Fibroblast of upper back skin (primary cell): ENCODE measurements at regions not wholly inside any gene's neighbourhood (a gene's known extent, or its start where the extent isn't known, plus 50 kb on each side); places are given as distances from the start of the nearest gene placed in this dataset.
A peak's percentile ranks its signal among the peaks of the same experiment; 100 is the strongest.

Source experiments
- DNase-seq: peaks from one replicate; pipeline ENCODE4 v3.0.0-alpha.2; 2013

- peak; percentile 38 for DNase-seq
Observed at GRCh38 chr14:38073641-38074040, 134.1 kb upstream of the SSTR1 start.

DNA sequence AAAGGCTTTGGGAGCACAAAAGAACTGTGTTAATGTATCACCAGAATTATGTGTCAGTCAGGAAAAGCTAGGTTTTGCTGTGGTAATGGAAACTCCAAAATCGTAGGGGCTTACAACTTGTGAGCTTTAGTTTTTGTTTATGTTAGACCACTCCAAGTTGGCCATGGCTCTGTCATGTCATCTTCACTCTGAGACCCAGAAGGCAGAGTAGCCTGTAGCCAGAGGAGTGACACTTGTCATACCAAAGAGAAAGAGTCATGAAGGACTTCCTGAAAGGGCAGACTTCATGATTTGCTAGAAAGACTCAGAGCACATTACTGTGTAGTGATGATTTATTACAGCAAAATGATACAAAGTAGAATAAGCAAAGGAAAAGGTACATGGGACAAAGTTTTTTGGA is 133.6 kb upstream of the SSTR1 start:
- DNase-seq = no peak

DNA sequence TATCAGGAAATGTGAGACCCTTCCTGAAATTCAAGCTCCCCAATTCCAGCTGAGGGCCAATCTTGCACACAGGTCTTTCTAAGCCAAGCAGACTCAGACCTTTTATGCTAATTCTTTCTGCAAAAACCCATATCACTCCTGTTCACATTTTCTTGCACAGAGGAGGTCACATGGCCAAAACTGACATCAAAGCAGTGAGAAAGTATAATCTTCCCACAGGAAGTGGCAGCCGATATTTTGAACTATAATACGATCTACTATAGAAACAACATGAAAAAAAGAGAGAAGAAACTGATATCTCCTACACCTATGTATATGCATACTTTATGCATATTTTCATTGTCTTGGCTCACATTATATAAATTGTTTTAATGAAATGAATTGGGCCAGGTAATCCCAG is 132.9 kb upstream of the SSTR1 start:
- DNase-seq = no peak

- DNase-seq = no peak
Observed at GRCh38 chr14:38078393-38078792, 129.3 kb upstream of the SSTR1 start.

- DNase-seq = peak; percentile 44
Observed at GRCh38 chr14:38079268-38079667, 128.4 kb upstream of the SSTR1 start.

DNA sequence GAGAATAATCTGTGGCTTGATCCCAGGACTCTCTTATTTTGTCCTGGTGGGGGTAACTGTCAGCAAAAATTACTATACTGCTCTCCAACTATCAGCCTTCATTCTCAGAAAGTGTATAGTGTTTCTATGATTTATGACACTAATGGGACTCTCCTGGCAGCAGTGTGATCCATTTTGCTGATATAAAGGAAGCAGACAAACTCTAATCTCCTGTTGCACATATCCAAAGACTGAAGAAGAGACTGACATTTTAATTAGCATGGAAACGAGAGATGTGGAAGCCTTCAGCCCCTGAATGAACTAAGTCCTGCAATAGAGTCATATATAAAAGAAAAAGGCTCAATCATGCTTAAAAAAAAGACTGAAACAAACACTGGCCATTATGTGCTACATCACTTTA is 127.8 kb upstream of the SSTR1 start:
- DNase-seq = no peak

- DNase-seq = no peak
Observed at GRCh38 chr14:38080696-38081095, 127.0 kb upstream of the SSTR1 start.

- DNase-seq = no peak
Observed at GRCh38 chr14:38083039-38083438, 124.7 kb upstream of the SSTR1 start.

DNA sequence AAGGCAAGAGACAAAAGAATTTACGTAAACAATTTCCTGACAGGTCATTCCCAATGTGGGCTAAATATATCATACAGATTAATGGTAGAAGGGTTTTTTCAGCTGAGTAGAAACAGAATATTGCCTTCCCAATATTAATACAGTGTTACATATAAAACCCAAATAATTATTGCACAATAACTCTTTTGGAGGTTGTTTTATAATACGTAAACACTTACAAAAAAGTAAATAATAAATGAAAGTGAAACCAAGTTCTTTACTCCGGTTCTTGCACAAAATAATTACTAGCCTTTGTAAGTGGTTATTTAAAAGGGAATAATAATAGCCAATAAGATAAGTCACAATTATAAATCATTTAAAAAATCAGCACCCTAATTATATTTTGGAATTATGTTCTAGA is 118.6 kb upstream of the SSTR1 start:
- DNase-seq = no peak

- no peak for DNase-seq
Observed at GRCh38 chr14:38090506-38090905, 117.2 kb upstream of the SSTR1 start.

DNA sequence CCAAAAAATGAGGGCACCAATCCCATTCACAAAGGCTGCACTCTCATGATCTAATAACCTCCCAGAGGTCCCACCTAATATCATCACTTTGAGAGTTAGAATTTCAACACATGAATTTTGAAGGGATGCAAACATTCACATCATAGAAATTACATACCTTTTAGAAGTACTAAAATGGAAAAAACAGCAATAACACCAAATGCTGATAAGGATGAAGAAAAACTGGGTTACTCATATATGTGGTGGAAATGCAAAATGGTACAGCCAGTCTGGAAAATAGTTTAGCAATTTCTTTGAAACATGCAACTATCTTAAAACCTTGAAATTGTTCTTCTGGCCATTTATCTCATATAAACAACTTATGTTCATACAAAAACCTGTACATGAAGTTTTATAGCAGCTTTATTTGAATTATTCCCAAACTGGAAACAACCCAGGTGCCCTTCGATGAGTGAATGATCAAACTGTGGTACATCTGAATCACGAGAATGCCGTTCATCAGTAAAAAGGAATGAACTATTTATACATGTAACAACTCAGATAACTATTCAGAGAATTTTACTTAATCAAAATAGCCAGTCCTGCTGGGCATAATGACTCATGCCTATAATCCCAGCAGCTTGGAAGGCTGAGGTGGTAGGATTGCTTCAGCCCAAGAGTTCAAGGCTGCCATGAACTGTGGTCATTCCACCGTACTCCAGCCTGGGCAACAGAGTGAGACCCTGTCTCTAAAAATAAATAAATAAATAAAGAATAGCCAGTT is 109.4 kb upstream of the SSTR1 start:
- peak; percentile 86 for DNase-seq

DNA sequence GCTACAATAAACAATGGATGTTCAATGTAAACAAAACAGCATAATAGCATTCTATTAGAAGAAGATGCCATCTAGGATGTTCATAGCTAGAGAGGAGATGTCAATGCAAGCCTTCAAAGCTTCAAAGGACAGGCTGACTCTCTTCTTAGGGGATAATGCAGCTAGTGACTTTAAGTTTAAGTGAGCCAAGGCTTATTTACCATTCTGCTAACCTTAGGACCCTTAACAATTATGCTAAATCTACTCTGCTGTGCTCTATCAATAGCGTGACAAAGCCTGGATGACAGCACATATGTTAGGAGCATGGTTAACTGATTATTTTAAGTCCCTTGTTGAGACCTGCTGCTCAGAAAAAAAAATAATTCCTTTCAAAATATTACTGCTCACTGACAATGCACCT is 106.0 kb upstream of the SSTR1 start:
- no peak for DNase-seq

- no peak for DNase-seq
Observed at GRCh38 chr14:38103542-38104225, 104.0 kb upstream of the SSTR1 start.

- no peak for DNase-seq
Observed at GRCh38 chr14:38105106-38105702, 102.5 kb upstream of the SSTR1 start.

DNA sequence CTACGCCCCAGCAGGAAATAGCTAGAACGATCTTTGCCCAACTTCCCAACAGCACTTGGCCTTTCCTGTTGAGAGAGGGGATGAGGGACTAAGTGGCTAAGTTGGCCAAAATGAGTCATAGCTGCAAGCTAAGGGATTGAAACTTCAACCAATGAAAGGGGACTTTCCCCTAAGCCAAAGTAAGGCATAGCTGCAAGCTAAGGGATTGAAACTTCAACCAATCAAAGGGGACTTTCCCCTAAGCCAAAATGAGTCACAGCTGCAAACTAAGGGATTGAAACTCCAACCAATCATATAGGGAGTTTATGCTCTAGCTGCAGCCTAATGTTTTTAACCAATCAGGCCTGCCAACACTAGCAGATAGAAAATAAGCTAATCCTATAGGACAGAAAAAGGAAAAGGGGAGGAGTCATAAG is 100.5 kb upstream of the SSTR1 start:
- no peak for DNase-seq

- peak; percentile 60 for DNase-seq
Observed at GRCh38 chr14:38108681-38109080, 99.0 kb upstream of the SSTR1 start.

DNA sequence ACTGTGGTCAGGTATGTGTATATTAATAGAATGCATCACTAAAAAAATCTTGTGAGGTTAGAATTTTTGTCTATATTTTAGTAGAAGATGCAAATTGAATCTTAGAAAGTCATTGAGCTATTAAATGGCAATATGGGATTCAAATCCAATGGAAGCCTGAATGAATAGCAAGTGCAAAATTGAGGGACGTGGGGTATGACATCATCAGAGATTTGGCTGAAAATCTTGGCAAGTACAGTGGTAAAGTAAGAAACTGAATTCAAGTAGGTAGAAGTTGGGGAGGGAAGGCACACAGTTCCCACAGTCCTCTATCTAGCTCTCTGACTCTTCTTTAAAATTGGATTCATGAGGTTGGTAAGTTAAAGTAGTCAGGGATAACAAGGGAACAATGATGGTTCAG is 97.4 kb upstream of the SSTR1 start:
- DNase-seq = no peak

DNA sequence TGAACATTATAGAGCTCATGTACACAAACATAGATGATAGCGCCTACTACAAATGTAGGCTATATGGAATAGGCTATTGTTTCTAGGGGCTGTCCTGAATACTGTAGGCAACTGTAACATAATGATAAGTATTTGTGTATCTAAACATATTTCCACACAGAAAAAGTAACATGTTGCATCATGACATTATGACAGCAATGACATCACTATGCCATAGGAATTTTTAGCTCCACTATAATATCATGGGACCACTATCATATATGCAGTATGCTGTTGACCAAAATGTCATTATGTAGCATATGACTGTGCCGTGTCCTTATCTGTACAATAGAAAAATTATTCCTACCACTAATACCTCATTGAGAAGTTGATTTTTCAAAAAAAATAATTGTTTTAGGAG is 96.7 kb upstream of the SSTR1 start:
- no peak for DNase-seq

GRCh38 chr14:38113546-38113945 is 94.2 kb upstream of the SSTR1 start:
- DNase-seq = no peak

GRCh38 chr14:38116895-38117294 is 90.8 kb upstream of the SSTR1 start:
- DNase-seq = no peak

GRCh38 chr14:38120109-38120508 is 87.6 kb upstream of the SSTR1 start:
- no peak for DNase-seq

- no peak for DNase-seq
Observed at GRCh38 chr14:38121320-38122020, 86.2 kb upstream of the SSTR1 start.

- no peak for DNase-seq
Observed at GRCh38 chr14:38122241-38122640, 85.5 kb upstream of the SSTR1 start.

DNA sequence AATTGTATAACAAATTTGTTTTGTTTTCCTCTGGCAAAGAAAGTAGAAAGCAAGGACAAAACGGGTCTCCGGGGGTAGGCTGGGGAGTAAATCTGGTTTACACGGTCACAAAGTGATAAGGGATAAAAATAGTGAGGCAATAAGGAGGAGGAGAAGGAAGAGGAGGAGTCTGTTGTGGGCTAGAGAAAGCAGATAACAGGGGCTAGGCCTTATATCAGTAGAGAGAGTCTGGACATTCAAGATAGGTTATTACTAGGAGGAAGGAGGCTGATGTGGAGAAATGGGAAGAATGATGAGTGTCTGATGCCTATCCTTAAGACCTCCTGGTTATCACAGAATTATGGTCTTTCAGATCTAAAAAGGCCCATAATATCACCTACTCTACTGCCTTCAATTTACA is 83.2 kb upstream of the SSTR1 start:
- no peak for DNase-seq
